ENCODE measurements at regions not wholly inside any gene's neighbourhood (a gene's known extent, or its start where the extent isn't known, plus 50 kb on each side); places are given as distances from the start of the nearest gene placed in this dataset.

GRCh38 chr4:1463088-1463926 is 57.1 kb upstream of the NKX1-1 start:
- DNase-seq (ENCODE audit: low read depth in 2 of 2) = no peak

- DNase-seq (ENCODE audit: low read depth in 2 of 2) = no peak
These were observed 56.5 kb upstream of the NKX1-1 start for GRCh38 chr4:1462768-1463075.

GRCh38 chr4:1462009-1462767 is 55.9 kb upstream of the NKX1-1 start:
- DNase-seq (ENCODE audit: low read depth in 2 of 2) = no peak

- no peak for DNase-seq (ENCODE audit: low read depth in 2 of 2)
These were observed 55.0 kb upstream of the NKX1-1 start for GRCh38 chr4:1460967-1461868.

DNA sequence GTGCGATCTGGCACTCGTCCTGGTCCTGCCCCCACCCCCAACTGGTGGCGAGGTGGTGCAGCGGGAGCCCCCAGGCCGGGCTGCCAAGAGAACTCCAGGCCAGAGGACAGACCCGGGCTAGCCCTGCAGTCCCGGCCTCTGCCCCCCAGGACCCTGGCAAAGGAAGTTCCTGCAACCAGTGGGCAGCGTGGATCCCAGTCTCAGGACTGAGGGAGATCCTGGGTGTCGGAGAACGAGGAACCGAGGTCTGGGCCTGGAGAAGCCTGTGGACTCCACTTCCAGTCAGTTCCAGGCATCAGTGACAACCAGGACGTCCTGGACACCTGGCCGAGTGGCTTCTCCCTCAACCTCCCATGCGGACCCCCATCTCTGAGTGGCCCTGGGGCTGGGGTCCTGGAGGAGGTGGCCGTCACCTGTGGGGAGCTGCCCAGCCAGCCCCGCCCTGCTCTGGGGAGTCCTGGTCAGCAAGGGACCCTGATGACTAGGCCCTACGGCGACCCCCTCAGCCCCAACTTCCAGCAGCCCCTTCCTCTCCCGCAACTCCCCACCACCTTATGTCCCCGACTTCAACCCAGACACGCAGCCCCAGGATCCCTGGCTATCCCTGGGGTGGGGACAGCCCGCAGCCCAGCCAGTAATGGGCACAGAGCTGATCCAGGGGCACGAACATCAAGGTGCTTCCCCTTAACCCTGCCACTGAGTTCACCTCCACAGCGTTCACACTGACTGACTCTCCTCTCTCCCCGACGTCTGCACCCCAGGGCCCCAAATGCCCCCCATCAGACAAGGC is 53.7 kb upstream of the NKX1-1 start:
- DNase-seq (ENCODE audit: low read depth in 2 of 2) = no peak

GRCh38 chr4:1459081-1459721 is 53.0 kb upstream of the NKX1-1 start:
- DNase-seq (ENCODE audit: low read depth in 2 of 2) = no peak

DNA sequence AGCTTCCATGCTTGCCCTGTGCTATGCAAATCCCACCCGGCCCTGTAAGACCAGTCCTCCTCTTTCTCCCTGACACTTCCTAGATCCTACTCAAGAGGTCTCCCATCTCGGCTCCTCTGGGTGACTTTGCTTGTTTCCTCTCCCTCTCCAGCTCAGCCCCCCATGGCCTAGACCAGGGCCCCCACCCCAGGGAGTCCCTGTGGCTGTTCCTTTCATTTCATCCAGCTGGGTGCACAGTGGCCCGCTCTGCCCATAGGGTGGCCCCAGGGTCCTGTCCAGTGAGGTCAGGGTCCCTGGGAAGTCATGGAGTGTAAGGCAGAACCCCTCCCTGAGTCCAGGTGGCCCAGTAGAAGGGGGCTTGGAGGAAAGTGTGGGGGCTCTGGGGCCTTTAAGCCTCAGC is 52.3 kb upstream of the NKX1-1 start:
- DNase-seq (ENCODE audit: low read depth in 2 of 2) = no peak
